ENCODE measurements at regions not wholly inside any gene's neighbourhood (a gene's known extent, or its start where the extent isn't known, plus 50 kb on each side); places are given as distances from the start of the nearest gene placed in this dataset.
"Not testable (repeated sequence)": the region's sequence is repeated elsewhere in the genome, so short reads cannot be mapped to it uniquely, and the experiment has no call there.

DNA sequence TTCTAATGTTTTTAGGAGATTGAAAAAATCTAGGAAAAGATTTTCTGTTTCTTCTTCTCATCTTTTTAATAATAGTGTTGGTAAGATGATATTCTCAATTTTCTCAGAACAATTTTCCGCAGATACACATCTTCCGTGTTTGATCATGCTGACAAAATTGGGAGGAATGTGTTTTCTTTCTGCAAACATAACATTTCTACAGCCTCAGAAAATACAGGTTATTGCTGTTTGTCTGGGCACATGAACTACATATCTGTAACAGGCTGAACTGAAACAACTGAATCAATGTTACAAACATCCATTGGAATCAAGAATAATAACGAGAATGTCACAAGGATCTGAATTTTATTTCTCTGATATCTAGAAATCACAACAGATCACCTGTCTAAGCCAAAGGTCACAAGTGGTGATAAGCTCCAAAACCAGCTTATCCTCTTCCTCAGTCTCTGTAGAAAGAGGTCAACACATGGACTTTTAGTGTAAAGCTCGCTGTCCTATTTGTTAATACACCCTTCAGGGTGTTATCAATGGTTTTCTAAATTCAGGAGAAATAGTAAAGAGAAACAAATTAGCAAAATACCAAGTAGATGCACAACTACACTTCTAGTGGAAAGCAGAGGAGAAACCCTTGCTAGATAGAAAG lies 197.3 kb upstream of the MARCKS start:
- DNase-seq, result no peak

DNA sequence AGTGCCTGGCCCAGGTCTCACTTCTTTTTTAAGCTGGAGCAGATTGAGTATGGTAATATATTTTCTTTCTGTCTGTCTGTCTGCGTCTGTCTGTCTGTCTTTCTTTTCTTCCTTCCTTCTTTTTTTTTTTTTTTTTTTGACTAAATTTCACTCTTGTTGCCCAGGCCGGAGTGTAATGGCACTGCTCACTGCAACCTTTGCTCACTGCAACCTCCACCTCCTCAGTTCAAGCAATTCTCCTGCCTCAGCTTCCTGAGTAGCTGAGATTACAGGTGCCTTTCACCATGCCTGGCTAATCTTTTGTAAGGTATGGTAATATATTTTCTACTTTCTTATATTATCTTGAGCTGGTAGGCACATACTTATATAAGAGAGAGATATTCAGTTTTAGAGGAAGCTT lies 196.3 kb upstream of the MARCKS start:
- DNase-seq, result no peak

DNA sequence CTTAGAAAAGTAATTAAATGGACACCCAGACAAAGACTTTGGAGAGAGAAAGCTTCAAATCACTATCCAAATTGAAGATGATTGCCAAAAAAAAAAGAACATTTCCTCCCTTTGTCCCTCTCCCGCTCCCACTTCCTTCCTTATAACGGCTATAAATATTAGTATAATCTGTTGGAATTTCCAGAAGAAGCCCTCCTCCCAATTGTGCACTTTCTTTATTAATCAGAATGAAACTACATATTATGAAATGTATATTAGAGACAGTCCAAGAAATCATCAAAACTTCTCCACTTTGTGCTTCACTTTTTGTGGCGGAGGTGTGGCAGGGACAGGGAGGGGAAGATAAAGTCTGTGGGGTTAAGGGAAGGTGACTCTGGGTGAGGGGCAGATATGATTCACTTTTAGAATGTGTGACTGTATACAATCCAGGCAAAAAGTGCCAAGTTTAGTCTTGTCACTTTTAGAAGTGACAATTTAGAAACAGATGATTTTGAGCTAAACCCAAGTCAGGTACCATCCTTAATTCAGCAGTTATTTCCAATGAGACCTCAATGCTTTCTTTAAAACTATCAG lies 195.0 kb upstream of the MARCKS start:
- no peak for DNase-seq

DNA sequence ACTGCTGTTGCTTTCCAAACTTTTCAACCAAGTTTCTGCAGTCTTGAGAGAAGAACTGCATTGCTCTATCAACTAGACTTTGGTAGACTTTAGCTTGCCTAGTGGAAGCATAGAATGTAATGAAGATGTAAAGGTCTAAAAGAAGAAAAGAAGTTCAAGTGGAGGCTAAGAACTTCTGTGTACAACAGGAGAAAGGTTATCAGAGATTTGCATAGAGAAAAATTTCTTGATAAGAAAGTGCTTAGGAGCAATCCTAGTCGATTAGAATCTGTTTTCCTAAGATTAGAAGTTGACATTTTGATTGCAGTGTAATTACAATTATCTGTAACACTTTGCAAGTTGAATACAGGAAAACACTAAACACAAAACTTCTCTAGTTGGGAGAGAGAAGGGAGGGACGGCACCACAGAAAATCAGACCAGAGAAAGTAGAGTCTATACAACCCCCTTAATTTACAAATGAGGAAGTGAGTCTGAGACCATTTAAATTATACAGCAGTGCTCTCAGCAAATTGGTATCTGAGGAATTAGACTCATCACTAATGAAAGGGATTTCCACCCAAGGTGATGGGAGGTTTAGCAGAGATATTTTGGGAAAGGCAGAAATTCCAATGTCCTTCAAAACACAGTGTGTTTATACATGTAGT lies 194.3 kb upstream of the MARCKS start:
- DNase-seq, result no peak

DNA sequence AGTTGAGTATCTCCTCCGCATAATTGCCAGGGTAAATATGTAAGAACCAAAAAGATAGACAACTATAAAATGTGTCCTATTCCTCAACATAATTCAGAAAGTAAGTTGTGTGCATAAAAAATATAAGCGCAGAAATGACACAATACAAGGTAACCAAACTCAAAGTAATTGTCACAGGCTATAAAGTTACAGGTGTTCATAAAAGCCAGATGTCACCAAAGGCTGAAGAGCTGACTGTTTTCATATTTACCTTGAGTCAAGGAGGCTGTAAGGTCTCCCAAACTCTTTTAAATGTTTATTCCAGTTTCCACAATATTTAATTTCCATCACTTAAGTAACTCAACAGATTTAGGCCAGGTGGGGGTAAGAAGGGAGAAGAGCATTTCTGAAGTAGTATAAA lies 192.2 kb upstream of the MARCKS start:
- no peak for DNase-seq

DNA sequence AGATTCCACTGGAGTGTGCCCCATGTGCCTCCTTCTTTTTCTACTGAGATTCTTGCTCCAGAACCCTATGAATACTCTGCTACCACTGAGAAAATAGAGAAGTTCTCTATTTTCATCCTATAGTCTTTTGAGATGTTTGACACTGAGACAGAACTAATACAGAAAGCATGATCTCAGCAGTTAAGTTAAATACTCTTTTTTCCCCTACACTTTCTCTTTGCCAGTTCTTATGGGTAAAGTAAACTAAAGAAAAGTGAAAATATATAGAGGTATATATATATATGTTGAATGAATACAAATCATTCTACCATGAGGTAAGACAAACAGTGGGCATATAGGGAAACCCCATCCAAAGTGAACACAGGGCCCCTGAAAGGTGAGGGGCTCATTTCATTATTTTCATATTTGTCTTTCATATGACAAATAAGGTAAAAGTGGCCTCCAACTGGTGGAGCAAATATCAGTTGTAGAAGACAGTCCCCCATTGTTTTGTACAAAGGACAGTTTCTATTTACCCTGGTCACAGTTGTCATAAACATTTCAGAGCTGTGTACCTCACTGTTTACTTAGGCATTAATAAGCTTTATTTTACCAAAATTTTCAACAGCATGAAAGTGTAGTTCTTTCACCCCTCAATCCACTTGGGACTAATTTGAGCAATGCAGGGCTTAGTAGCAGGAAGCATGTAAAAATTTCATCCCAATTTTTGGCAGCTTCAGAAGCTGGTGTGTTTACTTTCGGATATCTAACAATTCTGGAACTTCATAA lies 188.3 kb upstream of the MARCKS start:
- DNase-seq, result no peak

DNA sequence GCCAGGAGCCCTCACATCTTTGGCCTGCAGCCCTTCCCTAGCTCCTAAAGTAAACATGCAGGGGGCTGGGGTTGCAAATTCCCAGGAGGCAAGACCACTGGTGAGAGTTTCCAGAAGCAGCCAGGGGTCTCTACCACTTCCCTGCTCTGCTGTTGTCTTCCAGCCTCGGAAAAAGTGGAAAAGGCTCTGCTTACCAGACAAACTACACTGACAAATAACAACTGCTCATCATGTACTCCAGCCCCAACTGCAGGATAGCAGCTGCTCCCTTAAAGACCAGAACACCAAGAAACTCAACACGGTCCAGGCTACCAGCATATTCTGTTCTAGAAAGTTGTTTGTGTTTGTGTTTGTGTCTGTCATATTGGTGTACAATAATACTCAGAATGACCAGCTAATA lies 187.5 kb upstream of the MARCKS start:
- DNase-seq, result no peak

DNA sequence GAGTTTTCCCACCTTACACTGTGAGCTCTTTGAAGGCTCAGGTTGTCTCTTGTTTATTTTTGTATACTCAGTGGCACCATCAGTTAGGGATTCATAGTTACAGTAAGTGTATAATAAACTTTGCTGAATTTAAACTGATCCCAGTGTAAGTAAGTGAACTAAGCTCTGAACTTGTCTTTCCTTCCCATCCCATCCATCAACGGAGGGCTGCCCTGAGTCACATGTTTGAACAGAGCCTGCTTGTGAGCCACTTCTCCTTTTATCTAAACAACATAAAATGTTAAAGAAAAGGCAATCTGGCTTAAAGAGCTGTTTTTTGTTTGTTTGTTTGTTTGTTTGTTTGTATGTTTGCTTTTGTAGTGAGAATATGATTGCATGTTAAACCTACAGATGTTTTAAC lies 185.7 kb upstream of the MARCKS start:
- no peak for DNase-seq

DNA sequence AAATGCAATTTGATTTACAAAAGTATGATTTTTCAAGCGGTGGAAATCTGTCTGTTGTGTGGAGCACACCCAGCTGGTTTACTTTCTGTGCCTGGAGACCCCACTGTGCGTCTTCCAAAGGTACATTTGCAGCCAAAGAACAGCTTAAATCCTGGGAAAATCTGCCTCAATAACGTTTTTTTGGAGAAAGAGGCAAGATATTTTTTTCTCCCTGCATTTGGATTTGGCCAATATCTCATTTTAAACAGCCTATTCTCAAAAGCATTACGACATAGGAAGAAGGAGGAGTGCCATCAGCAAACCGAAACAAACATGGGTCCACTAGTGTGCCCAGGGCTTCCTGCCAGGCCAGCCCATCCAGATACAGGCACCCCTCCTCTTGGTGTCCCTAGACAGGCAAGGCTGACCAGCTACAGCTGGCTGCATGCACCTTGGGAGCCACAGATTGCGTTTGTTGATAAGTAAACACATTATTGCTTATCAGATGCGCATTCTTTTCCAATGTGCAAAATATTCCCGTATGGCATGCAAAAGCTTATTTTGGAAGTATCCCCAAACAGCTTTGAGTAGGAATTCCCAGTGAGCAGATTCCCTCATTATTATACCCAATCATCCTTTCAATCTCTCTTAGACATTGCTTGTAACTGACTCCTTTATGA lies 184.5 kb upstream of the MARCKS start:
- DNase-seq, result no peak

DNA sequence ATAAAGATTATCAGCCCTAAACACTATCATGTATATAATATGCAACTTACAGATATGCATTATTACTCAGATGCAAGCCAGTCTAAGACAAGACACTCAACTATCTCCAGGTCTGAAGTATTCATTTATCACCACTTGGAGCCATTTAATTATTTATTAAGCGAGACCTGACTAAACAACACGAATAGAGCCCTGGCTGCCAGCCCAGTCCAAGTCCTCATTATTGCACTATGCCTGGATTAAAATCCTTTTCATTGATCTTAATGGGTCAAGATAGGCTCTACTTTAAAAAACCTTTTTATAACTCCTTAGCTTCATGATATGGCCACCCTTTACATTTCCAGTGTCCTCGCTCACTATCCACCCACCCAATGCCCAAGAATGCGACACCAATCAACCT lies 183.1 kb upstream of the MARCKS start:
- DNase-seq, result no peak

DNA sequence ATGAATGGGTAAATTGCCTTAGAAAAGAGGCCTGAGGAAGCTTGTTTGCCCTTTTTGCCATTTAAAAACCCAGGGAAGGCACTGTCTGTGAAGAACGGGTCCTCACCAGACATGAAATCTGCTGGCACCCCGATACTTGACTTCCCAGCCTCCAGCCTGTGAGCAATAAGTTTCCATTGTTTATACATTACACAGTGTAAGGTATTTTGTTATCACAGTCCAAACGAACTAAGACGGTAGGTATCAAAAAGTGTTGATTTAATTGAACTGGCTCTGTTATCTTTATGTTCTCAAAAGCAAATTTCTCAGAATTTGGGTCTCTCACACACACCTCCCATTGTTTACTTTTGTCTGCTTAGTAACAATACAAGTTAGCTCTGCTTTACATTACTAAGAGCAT lies 181.1 kb upstream of the MARCKS start:
- DNase-seq, result no peak

DNA sequence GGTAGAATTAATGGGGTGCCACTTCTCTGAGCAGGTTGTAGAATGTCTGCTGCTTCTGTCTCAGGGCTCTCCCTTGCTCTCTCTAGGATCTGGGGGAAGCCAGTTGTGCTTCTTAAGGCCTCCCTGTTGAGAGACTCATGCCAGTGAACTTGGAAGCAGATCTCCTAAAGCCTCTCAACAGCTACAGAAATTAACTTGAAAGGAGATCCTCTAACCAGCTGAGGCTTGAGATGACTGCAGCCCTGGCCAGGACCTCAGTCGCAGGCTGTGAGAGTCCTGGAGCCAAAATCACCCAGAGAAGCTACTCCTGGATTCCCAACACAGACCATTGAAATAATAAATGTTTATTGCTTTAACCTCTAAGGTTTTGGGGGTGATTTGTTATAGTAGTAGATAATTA lies 180.2 kb upstream of the MARCKS start:
- no peak for DNase-seq

DNA sequence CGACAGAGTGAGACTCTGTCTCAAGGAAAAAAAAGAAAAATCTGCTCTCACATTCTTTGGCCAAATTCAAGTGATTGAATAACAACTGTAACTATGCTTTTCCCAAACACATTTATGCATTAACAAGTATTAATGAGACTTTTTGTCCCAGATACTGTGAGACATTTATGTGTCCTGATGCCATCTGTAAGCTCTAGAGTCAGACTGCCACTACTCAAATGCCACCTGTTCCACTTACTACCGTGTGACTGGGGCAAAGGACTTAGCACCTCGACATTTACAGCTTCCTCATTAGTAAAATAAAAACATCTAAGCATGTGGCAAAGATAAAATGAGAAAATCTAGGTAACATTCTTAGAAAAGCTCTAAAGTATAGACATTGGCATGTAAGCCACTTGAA lies 178.1 kb upstream of the MARCKS start:
- DNase-seq, result no peak

DNA sequence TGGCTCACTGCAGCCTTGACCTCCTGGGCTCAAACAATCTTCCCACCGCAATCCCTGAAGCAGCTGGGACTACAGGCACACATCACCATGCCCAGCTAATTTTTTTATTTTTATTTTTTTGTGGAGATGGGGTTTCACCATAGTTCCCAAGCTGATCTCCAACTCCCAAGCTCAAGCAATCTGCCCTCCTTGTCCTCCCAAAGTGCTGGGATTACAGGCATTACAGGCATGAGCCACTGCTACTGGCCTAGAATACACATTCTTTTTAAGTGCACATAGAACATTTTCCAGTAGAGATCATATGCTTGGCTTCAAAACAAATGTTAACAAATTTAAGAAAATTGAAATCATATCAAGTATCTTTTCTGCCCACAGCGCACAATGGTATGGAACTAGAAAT lies 176.8 kb upstream of the MARCKS start:
- no peak for DNase-seq

DNA sequence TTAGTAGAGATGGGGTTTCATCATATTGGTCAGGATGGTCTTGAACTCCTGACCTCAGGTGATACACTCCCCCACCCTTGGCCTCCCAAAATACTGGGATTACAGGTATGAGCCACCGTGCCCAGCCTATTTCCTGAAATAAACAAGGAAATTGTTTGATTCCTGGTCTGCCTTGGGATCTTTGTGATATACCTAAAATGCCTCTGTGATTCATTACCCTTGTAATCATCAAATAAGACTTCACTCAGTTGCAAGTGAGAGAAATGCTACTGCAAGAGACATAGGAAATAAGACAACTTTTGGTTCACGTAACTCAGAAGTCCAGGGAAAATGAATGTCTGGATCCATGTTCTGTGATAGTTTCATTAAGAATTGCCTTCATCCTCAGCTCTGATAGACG lies 173.2 kb upstream of the MARCKS start:
- no peak for DNase-seq

DNA sequence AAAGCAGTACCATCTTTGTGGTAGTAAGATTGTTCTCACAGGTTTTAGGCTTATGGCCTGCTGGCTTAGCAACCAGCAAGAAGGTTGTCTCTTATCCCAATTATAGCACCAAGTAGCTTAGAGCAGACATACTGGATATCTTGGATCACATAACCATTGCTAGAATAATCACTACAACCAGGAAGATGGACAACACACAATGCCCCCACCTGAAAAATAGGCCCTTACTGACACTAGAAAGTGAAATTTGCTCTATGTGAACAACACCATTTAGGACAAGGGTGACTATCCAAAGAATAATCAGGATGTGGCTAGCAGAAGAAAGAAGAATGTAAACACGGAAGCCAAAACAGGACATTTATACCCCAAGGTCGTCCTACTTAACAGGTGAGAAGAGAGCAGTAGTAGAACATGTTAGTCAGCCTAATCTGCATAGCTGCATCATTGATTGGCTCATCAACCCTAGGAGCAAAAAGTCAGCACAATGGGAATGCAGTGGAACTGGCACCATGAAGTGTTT lies 172.7 kb upstream of the MARCKS start:
- DNase-seq, result no peak

DNA sequence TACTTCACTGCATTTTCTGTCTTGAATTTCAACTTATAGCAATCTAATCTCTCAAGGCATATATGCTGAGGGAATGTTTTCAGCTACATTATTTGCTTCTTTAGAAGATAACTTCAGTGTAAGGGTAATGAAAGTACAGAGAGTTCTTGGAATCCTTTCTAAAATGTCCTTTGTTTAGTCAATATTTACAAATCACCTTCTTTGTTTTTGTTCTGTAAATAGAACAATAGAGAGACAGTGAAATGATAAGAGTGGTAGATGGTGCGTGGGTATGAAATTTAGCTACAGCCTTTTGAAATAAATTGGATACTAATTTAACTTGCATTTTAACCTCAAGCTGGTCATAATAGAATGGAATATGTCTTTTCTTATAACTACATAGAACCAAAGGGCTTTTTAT lies 171.1 kb upstream of the MARCKS start:
- DNase-seq, result no peak

DNA sequence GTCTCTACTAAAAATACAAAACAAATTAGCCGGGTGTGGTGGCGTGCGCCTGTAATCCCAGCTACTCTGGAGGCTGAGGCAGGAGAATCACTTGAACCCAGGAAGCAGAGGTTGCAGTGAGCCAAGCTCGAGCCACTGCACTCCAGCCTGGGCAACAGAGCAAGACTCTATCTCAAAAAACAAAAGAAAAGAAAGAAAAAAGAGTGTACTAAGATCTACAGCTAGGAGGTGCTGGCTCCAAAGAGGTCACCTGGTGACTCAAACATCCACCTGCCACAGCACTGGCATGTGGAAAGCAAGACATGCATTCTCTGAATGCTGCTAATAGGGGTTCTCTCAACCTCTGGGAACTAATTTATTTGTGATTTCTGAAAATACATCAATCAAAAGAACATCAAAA lies 167.5 kb upstream of the MARCKS start:
- not testable (repeated sequence) for DNase-seq

DNA sequence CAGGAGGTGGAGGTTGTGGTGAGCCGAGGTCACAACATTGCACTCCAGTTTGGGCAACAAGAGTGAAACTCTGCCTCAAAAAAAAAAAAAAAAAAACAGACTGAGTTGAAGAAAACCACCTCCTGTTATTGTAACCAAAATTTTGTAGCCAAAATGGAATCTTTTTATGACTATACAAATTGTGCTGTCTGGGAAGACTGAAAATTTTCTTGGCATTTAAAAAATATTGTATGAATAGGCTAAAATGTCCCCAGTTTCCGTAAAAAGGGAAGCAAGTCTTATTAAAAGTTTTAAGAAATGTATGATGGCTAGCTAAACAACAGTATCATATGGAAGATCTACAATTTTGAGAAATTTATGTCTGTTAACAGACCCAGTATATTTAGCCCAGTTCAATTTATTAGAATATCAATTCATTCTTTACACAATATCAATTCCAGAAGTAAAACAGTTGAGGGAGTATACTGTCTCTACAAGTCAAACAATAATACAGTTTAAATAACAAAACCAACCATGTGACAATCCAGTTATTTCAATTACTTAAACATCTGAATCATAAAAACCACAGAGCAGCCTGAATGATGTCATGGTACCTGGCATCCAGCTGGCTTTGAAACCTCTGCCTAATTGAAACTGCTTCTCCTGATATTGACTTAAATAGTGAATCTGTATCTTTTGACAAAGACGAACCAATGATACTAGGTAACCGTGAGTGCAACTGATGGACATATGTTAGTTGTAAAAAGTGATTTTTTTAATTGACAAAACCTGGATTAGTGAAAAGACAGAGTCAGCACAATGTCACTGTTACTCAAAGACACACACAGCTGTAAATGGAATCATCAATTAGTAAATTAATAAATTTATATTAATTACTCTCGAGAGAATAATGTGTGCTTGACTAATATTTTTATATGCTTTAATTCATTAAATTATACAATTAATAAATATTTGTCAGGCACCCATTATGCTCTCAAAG lies 166.6 kb upstream of the MARCKS start:
- no peak for DNase-seq

DNA sequence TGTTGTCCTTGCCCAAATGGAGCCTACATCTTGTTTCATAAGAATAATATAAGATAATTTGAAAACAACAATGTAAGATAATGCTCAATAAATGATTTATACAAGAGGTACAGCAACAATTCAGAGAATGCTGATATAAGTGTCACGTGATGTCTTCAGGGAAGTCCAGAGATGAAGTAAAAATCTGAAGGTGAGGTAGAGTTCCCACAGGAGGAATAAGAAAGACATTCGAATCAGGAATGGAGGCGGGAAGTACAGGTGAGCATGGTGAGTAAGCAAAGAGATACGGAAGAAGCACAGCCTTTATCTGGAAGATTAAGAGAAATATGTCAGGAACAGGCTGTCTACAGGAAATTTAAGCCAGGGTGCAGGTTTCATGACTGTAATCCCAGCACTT lies 165.9 kb upstream of the MARCKS start:
- DNase-seq, result no peak

DNA sequence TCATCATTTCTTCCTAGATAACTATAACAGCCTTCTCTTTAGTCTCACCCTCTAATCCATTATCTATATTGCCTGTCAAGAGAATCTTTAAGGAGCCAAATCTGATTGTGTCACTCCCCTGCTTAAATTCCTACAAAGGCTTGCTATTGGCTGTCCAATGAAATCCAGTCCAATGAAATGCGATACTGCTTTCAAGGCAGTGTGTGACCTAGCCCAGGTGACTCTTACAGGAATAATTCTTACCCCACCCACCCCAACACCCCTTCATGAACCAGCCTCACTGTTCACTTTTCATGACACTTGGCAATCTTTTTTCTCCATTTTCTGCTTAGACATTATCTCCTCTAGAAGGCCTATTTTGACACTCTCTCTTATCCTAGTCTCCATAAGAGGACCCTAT lies 163.3 kb upstream of the MARCKS start:
- DNase-seq, result no peak
